Iris pigment epithelial cell (primary cell): ENCODE measurements at regions not wholly inside any gene's neighbourhood (a gene's known extent, or its start where the extent isn't known, plus 50 kb on each side); places are given as distances from the start of the nearest gene placed in this dataset.
"Not testable (repeated sequence)": the region's sequence is repeated elsewhere in the genome, so short reads cannot be mapped to it uniquely, and the experiment has no call there.

Experiments
- DNase-seq: peaks from one replicate; pipeline ENCODE4 v3.0.0-alpha.2; 2011; ENCODE audit warnings: low read depth

DNA sequence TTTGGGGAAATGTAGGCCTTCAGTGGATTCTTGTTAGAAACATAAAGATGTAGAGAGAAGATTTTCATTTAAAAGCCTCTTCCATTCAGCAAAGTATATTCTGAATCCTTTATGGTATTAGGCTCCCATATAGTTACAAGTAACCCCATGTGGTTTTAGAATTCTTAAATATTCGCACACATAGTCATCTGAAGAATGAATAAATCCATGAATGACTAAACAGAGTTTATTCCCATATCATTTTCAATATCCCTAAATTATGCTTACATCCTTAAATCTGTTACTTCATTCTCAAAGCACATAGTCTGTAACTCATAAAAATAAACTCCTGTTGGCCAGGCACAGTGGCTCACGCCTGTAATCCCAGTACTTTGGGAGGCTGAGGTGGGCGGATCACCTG is 962.1 kb downstream of the KCNJ18 start:
- DNase-seq = no peak

- DNase-seq = peak; percentile 1
These were observed 977.4 kb downstream of the KCNJ18 start for GRCh38 chr17:22669721-22670120.

DNA sequence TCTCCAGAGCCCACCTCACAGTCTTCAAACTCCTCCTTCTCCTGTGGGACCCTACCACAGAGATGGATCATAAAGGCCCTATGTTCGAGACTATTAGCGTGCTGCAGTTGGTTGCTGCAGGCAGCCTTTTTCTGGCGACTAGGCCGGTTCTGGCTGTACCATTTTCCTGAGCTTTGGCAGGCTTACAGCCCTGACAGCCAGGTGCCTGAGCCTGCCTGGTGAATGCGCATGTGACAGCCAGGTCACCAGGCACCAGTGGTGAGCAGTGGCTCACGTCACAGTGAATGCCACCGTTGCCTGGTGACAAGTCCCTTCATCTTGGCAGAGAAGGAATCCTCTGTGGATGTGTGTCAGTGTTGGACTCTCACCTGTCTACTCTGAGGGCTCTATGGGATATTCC is 978.8 kb downstream of the KCNJ18 start:
- DNase-seq = no peak

DNA sequence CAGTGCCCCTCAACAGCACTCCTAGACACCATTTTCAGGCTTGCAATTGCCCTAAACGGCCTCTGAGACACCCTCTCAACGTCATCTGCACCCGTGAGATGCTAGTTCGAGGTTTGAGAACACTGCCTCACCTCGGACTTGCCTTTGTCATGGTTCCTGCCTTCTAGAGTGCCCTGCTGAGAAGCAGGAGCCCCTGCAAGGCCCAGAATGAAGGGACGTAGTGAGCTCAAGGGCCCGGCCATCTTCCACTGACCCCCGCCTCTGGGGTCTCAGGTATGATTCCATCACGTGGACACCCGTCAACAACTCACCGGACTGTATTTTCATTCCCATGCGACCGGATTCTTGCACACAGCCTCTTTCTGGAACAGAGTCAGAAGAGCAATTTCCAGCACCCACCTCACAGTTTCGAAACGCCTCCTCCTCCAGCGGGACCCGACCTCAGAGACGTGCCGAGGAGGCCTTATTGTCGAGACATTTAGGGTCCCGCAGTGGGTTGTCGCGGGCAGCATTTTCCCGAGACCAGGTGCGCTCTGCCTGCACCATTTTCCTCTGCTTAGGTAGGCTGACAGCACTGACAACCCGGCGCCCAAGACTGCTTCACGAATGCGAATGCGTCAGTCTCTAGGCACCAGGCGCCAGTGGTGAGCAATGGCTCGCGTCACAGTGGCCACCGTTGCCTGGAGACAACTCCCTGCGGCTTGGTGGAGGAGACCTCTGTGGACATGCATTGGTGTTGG is 999.9 kb downstream of the KCNJ18 start:
- DNase-seq = no peak

- no peak for DNase-seq
These were observed 1000.5 kb downstream of the KCNJ18 start for GRCh38 chr17:22692806-22693171.

DNA sequence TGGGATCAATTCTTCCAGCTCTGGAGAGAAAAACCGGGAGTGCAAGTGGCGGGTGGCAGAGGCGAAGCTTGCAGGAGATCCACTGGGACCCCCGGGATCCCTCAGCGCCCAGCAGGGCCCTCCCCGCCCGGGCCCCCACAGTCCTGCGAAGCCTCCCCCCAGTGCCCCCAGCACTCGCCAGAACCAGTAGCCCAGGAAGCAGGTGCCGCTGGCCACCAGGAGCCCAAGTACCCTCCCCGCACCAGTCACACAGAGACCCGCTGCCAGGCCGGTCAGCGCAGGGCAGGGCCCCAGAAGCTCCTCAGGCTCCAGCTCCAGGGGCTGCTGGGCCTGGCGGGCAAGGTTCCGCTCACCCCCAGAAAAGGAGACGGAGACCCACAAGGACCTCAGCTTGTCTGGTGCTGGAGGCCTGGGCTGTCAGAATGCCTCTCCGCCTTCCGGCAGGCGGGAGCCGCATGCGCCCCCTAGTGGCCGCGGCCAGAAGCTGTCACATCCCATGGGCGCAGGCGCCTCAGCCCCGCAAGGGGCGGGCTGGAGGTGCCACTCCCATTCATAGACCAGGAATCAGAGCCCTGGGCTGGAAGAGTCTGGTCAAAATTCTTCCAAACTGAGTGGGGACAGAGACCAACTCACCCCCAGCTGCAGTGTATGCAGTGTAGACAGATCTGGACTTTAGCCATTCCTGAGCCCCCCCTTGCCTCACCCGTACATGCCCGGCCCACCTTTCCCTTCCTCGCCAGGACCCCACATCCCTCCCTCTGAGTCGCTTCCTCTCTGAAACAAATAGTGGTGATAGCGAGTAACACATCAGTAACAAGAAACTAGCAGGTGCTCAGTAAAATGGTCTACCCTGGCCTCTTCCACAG is 1002.3 kb downstream of the KCNJ18 start:
- no peak for DNase-seq

DNA sequence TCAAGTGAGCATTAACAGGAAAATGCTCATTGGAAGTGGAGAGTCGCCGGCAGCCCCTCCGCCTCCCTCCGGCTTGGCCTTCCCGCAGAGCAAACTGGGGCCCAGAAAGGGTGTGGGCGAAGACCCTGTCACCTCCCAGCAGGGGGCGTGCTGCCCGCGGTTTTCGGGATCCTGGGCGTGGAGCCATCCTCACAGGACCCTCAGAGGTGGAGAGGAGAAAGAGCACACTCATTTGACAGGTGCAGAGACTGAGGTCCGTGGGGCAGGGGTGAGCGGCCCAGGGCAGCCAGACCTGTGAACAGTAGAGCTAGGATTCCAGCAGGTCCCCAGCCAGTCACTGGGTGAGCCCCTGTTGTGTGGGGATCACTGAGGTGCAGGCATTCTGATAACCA is 1002.9 kb downstream of the KCNJ18 start:
- no peak for DNase-seq

DNA sequence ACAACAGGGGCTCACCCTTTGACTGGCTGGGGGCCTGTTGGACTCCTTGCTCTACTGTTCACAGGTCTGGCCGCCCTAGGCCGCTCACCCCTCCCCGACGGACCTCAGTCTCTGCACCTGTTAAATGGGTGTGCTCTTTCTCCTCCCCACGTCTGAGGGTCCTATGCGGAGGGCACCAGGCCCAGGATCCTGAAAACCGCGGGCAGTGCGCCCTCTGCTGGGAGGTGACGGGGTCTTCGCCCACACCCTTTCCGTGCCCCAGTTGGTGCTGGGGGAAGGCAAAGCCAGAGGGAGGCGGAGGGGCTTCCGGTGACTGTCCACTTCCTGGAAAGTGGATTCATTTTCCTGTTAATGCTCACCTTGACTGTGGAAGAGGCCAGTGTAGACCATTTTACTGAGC is 1010.9 kb downstream of the KCNJ18 start:
- DNase-seq = no peak

GRCh38 chr17:22703786-22704441 is 1011.6 kb downstream of the KCNJ18 start:
- no peak for DNase-seq

- DNase-seq = no peak
These were observed 1012.4 kb downstream of the KCNJ18 start for GRCh38 chr17:22704674-22705073.

- DNase-seq = no peak
These were observed 1015.3 kb downstream of the KCNJ18 start for GRCh38 chr17:22707626-22708025.

GRCh38 chr17:22717211-22717610 is 1024.9 kb downstream of the KCNJ18 start:
- no peak for DNase-seq

DNA sequence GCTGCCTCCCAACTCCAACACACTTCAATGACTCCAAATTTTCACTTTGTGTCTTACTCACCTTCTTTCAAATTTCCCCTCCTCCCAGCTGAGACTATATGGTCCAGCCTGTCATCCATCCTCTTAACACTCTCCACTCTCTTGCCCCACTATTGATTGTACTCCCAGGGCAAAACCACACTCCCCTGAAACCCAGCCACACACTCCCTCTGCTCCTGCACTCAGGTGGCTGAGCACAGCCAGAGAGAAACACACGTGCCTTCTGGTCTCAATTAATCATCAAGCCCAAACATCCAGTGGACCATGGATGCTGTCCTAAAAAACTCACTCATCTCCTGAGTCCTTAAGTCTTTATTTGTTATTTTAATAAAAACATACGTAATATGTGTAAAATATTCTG is 1026.4 kb downstream of the KCNJ18 start:
- DNase-seq = no peak

- not testable (repeated sequence) for DNase-seq
These were observed 1048.7 kb downstream of the KCNJ18 start for GRCh38 chr17:22741066-22741465.
